B cell (primary cell): ENCODE measurements at regions not wholly inside any gene's neighbourhood (a gene's known extent, or its start where the extent isn't known, plus 50 kb on each side); places are given as distances from the start of the nearest gene placed in this dataset.

Experiments
- EZH2 ChIP-seq: IDR thresholded peaks from 2 replicates; pipeline ENCODE4 v1.6.1; 2012; ENCODE audit warnings: borderline replicate concordance, low read depth, mild to moderate bottlenecking, moderate library complexity, low read length; ENCODE audit not compliant: insufficient read depth, poor library complexity, severe bottlenecking
- TF ChIP-seq, protein P1 (sequence below): fragments of 200-600 bp; IDR thresholded peaks from one replicate; pipeline ENCODE4 v1.8.0; 2022; ENCODE audit warnings: antibody characterized with exemption, mild to moderate bottlenecking

DNA sequence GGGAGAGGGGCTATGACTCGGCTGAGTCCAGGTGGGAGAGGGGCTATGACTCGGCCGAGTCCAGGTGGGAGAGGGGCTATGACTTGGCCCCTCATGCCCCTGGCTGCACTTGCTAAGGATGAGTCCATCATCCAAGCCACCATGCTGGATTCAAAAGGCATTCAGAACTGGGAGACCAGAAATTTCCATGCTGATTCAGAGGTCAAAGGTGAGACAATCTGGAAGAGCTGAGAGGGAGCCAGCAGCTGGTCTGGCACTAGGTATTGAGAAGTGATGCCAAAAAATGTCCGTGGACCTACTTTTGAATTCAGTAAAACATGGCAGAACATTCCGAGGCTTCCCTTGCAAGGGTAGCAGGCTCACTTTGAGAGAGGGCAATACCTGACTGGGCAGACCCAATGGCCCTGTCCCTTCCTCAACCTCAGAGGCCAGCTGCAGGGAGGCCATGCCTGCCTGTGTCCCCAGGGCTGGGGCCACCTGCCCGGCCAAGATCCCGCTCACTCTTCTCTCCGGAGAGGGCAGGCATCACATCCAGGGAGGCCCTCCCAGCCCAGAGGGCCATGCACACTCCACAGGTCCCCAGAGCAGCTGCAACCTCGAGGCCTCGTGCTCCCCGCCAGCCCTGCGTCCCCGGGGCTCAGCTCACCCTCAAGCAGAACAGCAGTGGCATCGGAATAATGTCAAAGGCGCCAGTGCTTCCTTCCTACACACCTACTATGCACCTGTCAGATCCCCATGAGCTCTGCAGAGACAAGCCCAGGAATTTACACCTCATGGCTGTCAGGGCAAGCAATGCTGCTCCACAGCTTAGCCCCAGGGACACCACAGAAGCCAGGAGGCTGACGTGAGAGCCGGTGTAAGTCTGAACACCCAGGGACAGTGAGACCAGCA lies 80.2 kb upstream of the GPC1 start:
- TF ChIP-seq, protein P1, sequence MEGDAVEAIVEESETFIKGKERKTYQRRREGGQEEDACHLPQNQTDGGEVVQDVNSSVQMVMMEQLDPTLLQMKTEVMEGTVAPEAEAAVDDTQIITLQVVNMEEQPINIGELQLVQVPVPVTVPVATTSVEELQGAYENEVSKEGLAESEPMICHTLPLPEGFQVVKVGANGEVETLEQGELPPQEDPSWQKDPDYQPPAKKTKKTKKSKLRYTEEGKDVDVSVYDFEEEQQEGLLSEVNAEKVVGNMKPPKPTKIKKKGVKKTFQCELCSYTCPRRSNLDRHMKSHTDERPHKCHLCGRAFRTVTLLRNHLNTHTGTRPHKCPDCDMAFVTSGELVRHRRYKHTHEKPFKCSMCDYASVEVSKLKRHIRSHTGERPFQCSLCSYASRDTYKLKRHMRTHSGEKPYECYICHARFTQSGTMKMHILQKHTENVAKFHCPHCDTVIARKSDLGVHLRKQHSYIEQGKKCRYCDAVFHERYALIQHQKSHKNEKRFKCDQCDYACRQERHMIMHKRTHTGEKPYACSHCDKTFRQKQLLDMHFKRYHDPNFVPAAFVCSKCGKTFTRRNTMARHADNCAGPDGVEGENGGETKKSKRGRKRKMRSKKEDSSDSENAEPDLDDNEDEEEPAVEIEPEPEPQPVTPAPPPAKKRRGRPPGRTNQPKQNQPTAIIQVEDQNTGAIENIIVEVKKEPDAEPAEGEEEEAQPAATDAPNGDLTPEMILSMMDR, result no peak
- no peak for TF ChIP-seq EZH2
